H1 (cell line): ENCODE measurements at regions not wholly inside any gene's neighbourhood (a gene's known extent, or its start where the extent isn't known, plus 50 kb on each side); places are given as distances from the start of the nearest gene placed in this dataset.

Experiments used
- CTCF ChIA-PET: fragments of 300-600 bp; sonication (Branson Sonifier 250); formaldehyde crosslinking; loops from one replicate; lab custom pipeline; 2021; ENCODE audit not compliant: partially characterized antibody; lab: Charles Lee
- POLR2A ChIA-PET: fragments of 300-600 bp; sonication (Branson Sonifier 250); formaldehyde crosslinking; loops from one replicate; lab custom pipeline; 2021; ENCODE audit warnings: inconsistent platforms; ENCODE audit not compliant: partially characterized antibody; lab: Charles Lee
- DNase-seq, 2 experiments: peaks; one replicate each; pipeline versions ENCODE4 v3.0.0 to v3.0.0-alpha.2; 2010 to 2022; ENCODE audit warnings: low spot score in 2 of 2, low read depth in 1 of 2, mixed read lengths in 1 of 2
- FAIRE-seq: peaks from 2 replicates; lab custom pipeline; 2011; peaks lifted over from hg19 to GRCh38; lab: Jason Lieb, UNC
- H2AFZ ChIP-seq: 2 replicates; pipeline ENCODE4 v1.8.1; 2012; ENCODE audit warnings: low read length, inconsistent platforms
- H2AK5ac ChIP-seq: 2 replicates; pipeline ENCODE4 v1.6.1; 2013; ENCODE audit warnings: low read depth, low read length
- H2BK120ac ChIP-seq: replicated peaks from 2 replicates; pipeline ENCODE3; 2013; ENCODE audit warnings: low read depth, low read length, inconsistent platforms
- H2BK12ac ChIP-seq: 2 replicates; pipeline ENCODE4 v1.6.1; 2013; ENCODE audit warnings: low read depth, low read length
- H2BK15ac ChIP-seq: 2 replicates; pipeline ENCODE4 v1.6.1; 2013; ENCODE audit warnings: low read length
- H2BK20ac ChIP-seq: 2 replicates; pipeline ENCODE4 v1.6.1; 2013; ENCODE audit warnings: low read length
- H2BK5ac ChIP-seq: 2 replicates; pipeline ENCODE4 v1.6.1; 2013; ENCODE audit warnings: low read depth, low read length
- H3K14ac ChIP-seq: 2 replicates; pipeline ENCODE4 v1.6.1; 2013; ENCODE audit warnings: inconsistent platforms; ENCODE audit not compliant: insufficient read length
- H3K18ac ChIP-seq: 2 replicates; pipeline ENCODE4 v1.6.1; 2013; ENCODE audit warnings: low read length; ENCODE audit errors: extremely low read depth
- H3K23ac ChIP-seq: 2 replicates; pipeline ENCODE4 v1.6.1; 2013; ENCODE audit warnings: inconsistent platforms; ENCODE audit not compliant: insufficient read length
- H3K23me2 ChIP-seq: 2 replicates; pipeline ENCODE4 v1.6.1; 2013; ENCODE audit warnings: low read depth, low read length
- H3K27ac ChIP-seq: 2 replicates; pipeline ENCODE4 v1.6.1; 2011; ENCODE audit warnings: low read depth, low read length, inconsistent platforms
- H3K27me3 ChIP-seq, 4 experiments: replicated peaks in 1 of 4; 1 replicate in 1 of 4; 2 replicates in 3 of 4; pipeline versions ENCODE4 v1.6.1 to v1.8.1; 2011 to 2013; ENCODE audit warnings: low read length in 3 of 4, mild to moderate bottlenecking in 3 of 4, inconsistent platforms in 2 of 4, mixed read lengths in 2 of 4, moderate library complexity in 1 of 4; ENCODE audit not compliant: control insufficient read depth in 3 of 4, insufficient read depth in 3 of 4; ENCODE audit errors: extremely low read depth in 1 of 4
- H3K36me3 ChIP-seq, 4 experiments: 2 replicates each; pipeline versions ENCODE4 v1.6.1 to v1.8.1; 2011 to 2013; ENCODE audit warnings: mild to moderate bottlenecking in 4 of 4, low read length in 3 of 4, moderate library complexity in 2 of 4, control low read depth in 1 of 4, inconsistent platforms in 1 of 4; ENCODE audit not compliant: insufficient read depth in 4 of 4, control insufficient read depth in 2 of 4
- H3K4ac ChIP-seq: replicated peaks from 2 replicates; pipeline ENCODE3; 2013; ENCODE audit warnings: low read length, low read depth, mixed read lengths, inconsistent platforms; ENCODE audit not compliant: insufficient read length
- H3K4me1 ChIP-seq, 4 experiments: replicated peaks in 1 of 4; 1 replicate in 1 of 4; 2 replicates in 3 of 4; pipeline versions ENCODE4 v1.6.1 to v1.8.1; 2011 to 2013; ENCODE audit warnings: low read length in 3 of 4, inconsistent platforms in 2 of 4, mixed read lengths in 1 of 4; ENCODE audit not compliant: insufficient read depth in 4 of 4, control insufficient read depth in 3 of 4
- H3K4me2 ChIP-seq, 2 experiments: 2 replicates each; pipeline versions ENCODE4 v1.6.1 to v1.8.1; 2011 to 2013; ENCODE audit warnings: low read depth in 2 of 2, low read length in 2 of 2, control low read depth in 1 of 2, inconsistent platforms in 1 of 2, mild to moderate bottlenecking in 1 of 2; ENCODE audit not compliant: insufficient read depth in 1 of 2
- H3K4me3 ChIP-seq, 4 experiments: fragments of 200-600, 300-600 bp in 1 of 4; sonication (generic), shearing (Covaris generic), sonication (Bioruptor Twin) in 1 of 4; 2 replicates each; pipeline versions ENCODE4 v1.5.1 to v1.8.1; 2011 to 2016; ENCODE audit warnings: low read length in 4 of 4, low read depth in 3 of 4, control low read depth in 2 of 4, inconsistent platforms in 2 of 4, mild to moderate bottlenecking in 2 of 4, mixed read lengths in 1 of 4, moderate library complexity in 1 of 4; ENCODE audit not compliant: insufficient read depth in 2 of 4; ENCODE audit errors: extremely low read depth in 1 of 4
- H3K56ac ChIP-seq: replicated peaks from 2 replicates; pipeline ENCODE3; 2013; ENCODE audit warnings: low read depth, mild to moderate bottlenecking, mixed read lengths, low read length, inconsistent platforms; ENCODE audit not compliant: insufficient read length
- H3K79me1 ChIP-seq: 2 replicates; pipeline ENCODE4 v1.6.1; 2013; ENCODE audit warnings: low read depth, low read length, control low read depth
- H3K79me2 ChIP-seq, 2 experiments: 2 replicates each; pipeline versions ENCODE4 v1.6.1 to v1.8.1; 2012 to 2013; ENCODE audit warnings: low read length in 2 of 2, mild to moderate bottlenecking in 2 of 2, inconsistent platforms in 1 of 2; ENCODE audit not compliant: insufficient read depth in 2 of 2, control insufficient read depth in 1 of 2
- H3K9ac ChIP-seq, 4 experiments: replicated peaks in 1 of 4; 1 replicate in 1 of 4; 2 replicates in 3 of 4; pipeline versions ENCODE4 v1.6.1 to v1.8.1; 2011 to 2013; ENCODE audit warnings: low read depth in 3 of 4, low read length in 3 of 4, control low read depth in 2 of 4, mild to moderate bottlenecking in 2 of 4, moderate library complexity in 2 of 4, inconsistent platforms in 1 of 4; ENCODE audit errors: extremely low read depth in 1 of 4
- H3K9me3 ChIP-seq, 2 experiments: 2 replicates each; pipeline versions ENCODE4 v1.6.1 to v1.8.1; 2012 to 2013; ENCODE audit warnings: mild to moderate bottlenecking in 2 of 2, moderate library complexity in 2 of 2, control low read depth in 1 of 2, inconsistent platforms in 1 of 2, low read depth in 1 of 2, low read length in 1 of 2, mixed read lengths in 1 of 2; ENCODE audit not compliant: insufficient read depth in 2 of 2
- H4K20me1 ChIP-seq, 2 experiments: replicated peaks in 1 of 2; 2 replicates each; pipeline versions ENCODE3 to v1.8.1; 2011 to 2013; ENCODE audit warnings: inconsistent platforms in 2 of 2, low read length in 2 of 2, mild to moderate bottlenecking in 1 of 2; ENCODE audit not compliant: insufficient read depth in 2 of 2, control insufficient read depth in 1 of 2
- H4K5ac ChIP-seq: 2 replicates; pipeline ENCODE4 v1.6.1; 2013; ENCODE audit warnings: low read length, low read depth, mixed read lengths, inconsistent platforms; ENCODE audit not compliant: insufficient read length
- H4K8ac ChIP-seq: 2 replicates; pipeline ENCODE4 v1.8.0; 2013; ENCODE audit warnings: mild to moderate bottlenecking, moderate library complexity, low read length, inconsistent platforms; ENCODE audit not compliant: insufficient read depth; ENCODE audit errors: extremely low read depth
- H4K91ac ChIP-seq: replicated peaks from 2 replicates; pipeline ENCODE3; 2013; ENCODE audit warnings: low read length, mixed read lengths, inconsistent platforms; ENCODE audit not compliant: insufficient read length
- ASH2L ChIP-seq: fragments of 200-600, 300-600 bp; sonication (generic); IDR thresholded peaks from one replicate; pipeline ENCODE4 v1.7.1; 2017; ENCODE audit warnings: low read length
- CTCF ChIP-seq, 3 experiments: IDR thresholded peaks; 1 replicate in 2 of 3; 2 replicates in 1 of 3; pipeline versions ENCODE4 v1.5.1 to v1.6.1; 2011; ENCODE audit warnings: low read length in 3 of 3, mild to moderate bottlenecking in 3 of 3, inconsistent platforms in 2 of 3, low read depth in 1 of 3, moderate library complexity in 1 of 3; ENCODE audit not compliant: insufficient read depth in 1 of 3; ENCODE audit errors: control extremely low read depth in 1 of 3
- FOSL1 ChIP-seq: IDR thresholded peaks from 2 replicates; pipeline ENCODE4 v1.6.1; 2011; ENCODE audit warnings: mild to moderate bottlenecking, low read depth, low read length, moderate library complexity; ENCODE audit not compliant: insufficient read depth
- RBBP5 ChIP-seq: IDR thresholded peaks from 2 replicates; pipeline ENCODE4 v1.7.1; 2012; ENCODE audit warnings: low read depth, mild to moderate bottlenecking, inconsistent platforms, low read length, moderate library complexity, borderline replicate concordance
- RNF2 ChIP-seq: fragments of 200-900, 300-1000 bp; sonication (generic); IDR thresholded peaks from 2 replicates; pipeline ENCODE4 v1.7.1; 2016; ENCODE audit warnings: borderline replicate concordance, low read depth, mild to moderate bottlenecking, antibody characterized with exemption, low read length; ENCODE audit not compliant: poor library complexity, severe bottlenecking; ENCODE audit errors: missing control alignments
- SP2 ChIP-seq: IDR thresholded peaks from 2 replicates; pipeline ENCODE4 v1.6.1; 2012; ENCODE audit warnings: mild to moderate bottlenecking, low read length, inconsistent platforms
- TAF7 ChIP-seq: optimal IDR thresholded peaks from 2 replicates; pipeline ENCODE3; 2011; ENCODE audit warnings: low read depth, mild to moderate bottlenecking, inconsistent platforms, low read length, moderate library complexity, borderline replicate concordance
- TBP ChIP-seq: IDR thresholded peaks from 2 replicates; pipeline ENCODE4 v1.6.1; 2011; ENCODE audit warnings: low read depth, low read length, improper control_type of control experiment
- ZNF274 ChIP-seq: IDR thresholded peaks from 2 replicates; pipeline ENCODE4 v1.7.0; 2012; ENCODE audit warnings: low read length, borderline replicate concordance; ENCODE audit errors: extremely low read depth
- WGBS, 2 experiments: shearing (Covaris generic) in 1 of 2; methylation state at CpG; one replicate each; pipeline versions ENCODE4 v1.1.6 to v1.1.7; 2013 to 2015; ENCODE audit warnings: low lambda C conversion rate in 2 of 2, mixed read lengths in 2 of 2, inconsistent platforms in 1 of 2, low coverage in 1 of 2, missing lambda C conversion rate in 1 of 2; ENCODE audit not compliant: insufficient replicate concordance in 2 of 2, insufficient coverage in 1 of 2, insufficient read length in 1 of 2; ENCODE audit errors: extremely low coverage in 1 of 2, missing lambda C conversion rate in 1 of 2; 5-methylcytosine and 5-hydroxymethylcytosine counted together

GRCh38 chr7:16078076-16078952 lies 343.0 kb downstream of the CRPPA start:
- Histone ChIP-seq H3K14ac (no peak overlapping the region), H2BK5ac (no peak overlapping the region), H2BK120ac (no peak overlapping the region), H3K9ac (no peak overlapping the region), H3K4ac (no peak overlapping the region), H3K56ac (no peak overlapping the region), H2BK12ac (no peak overlapping the region), H4K91ac (no peak overlapping the region), H3K79me2 (no peaks in the 10 kb centered on the region), H2AK5ac (no peak overlapping the region), H3K4me2 (no peak overlapping the region), H3K27ac (no peak overlapping the region), H3K79me1 (no peaks in the 10 kb centered on the region), H3K27me3 (no peaks in the 10 kb centered on the region), H3K36me3 (no peaks in the 10 kb centered on the region), H2AFZ (no peak overlapping the region), H4K8ac (no peak overlapping the region), H3K23me2 (no peaks in the 10 kb centered on the region), H4K20me1 (no peaks in the 10 kb centered on the region), H2BK15ac (no peak overlapping the region), H4K5ac (no peak overlapping the region), H3K4me1 (peaks cover 0 to 2% (median 0%) of the 10 kb centered on the region in 4 experiments; a peak in 1 of 7 replicates), H2BK20ac (no peak overlapping the region), H3K23ac (no peak overlapping the region), H3K4me3 (no peak overlapping the region), H3K18ac (no peak overlapping the region), H3K9me3 (no peaks in the 10 kb centered on the region; a peak in 1 of 4 replicates)
- FAIRE-seq: peak; percentile 92
- DNase-seq: no peak
- POLR2A ChIA-PET: no interaction called here
- WGBS, 2 experiments: 68% methylated on average over 3 of the region's 3 CpGs; no CpG with 5 or more reads in 1 of the 2 experiments
- CTCF ChIA-PET: interaction anchor here (0.6 to 3.4 kb wide), 16 partner anchors 11 to 1380 kb away, joined by 3 to 14 read pairs (median 3); no protein-coding TSS in a partner anchor
- TF ChIP-seq CTCF (IDR thresholded peaks at IDR 0.05; ENCODE audit: control extremely low read depth in 1 of 3, insufficient read depth in 1 of 3, low read depth in 1 of 3, low read length in 3 of 3) (peak in 2 of 3 experiments; percentile 47 to 64; a peak in 2 of 4 replicates), SP2 (no peak), ZNF274 (no peak), RNF2 (no peak), RBBP5 (no peak), TAF7 (no peak), ASH2L (no peak), FOSL1 (no peak), TBP (no peak)
